HG03159 (cell line): ENCODE measurements at regions not wholly inside any gene's neighbourhood (a gene's known extent, or its start where the extent isn't known, plus 50 kb on each side); places are given as distances from the start of the nearest gene placed in this dataset.
A peak's percentile ranks its signal among the peaks of the same experiment; 100 is the strongest.

ENCODE experiments used
- ATAC-seq: cut with Tn5 transposase; IDR thresholded peaks from one replicate; pipeline ENCODE4 v1.9.1; 2021; ENCODE audit warnings: mild to moderate bottlenecking, moderate library complexity; ENCODE audit not compliant: unreplicated experiment

DNA sequence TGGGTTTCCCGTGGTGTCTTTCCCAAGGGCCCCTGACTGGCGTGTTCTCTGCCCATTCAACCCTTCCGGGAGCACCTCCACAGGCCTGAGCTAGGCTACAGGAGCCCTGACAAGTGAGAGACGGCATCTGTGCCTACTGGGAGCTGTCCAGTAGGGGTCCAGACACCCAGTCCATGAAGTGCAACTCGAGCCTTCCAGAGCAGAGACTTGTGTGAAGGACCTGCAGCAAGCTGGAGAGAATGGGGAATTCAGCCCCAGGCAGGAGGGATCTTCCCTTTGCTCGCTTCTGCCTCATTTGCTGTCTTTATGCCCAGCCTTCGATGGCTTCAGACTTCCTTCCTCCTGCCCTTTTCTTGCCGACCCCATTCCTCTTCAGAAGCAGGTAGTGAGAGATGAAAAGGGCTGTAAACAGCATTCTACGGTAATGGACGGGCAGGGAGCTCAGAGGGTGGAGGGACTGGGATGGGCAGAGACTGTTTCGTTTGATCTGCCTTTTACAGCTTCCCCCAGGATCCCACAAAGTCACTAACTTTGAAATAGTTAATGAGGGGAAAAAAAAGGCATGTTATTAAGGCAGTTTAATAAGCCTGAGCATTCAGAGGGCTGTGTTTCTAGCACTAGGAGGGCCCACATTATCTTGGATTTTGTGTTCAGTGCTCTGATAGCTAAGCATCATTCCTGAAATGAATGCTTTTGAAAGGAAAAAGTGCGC lies 327.6 kb downstream of the FGF9 start:
- no peak for ATAC-seq

- ATAC-seq = no peak
Measured at GRCh38 chr13:21999666-22000065, 328.8 kb downstream of the FGF9 start.

GRCh38 chr13:22000191-22000590 lies 329.3 kb downstream of the FGF9 start:
- ATAC-seq = no peak

- ATAC-seq = no peak
Measured at GRCh38 chr13:22001336-22001735, 330.5 kb downstream of the FGF9 start.

DNA sequence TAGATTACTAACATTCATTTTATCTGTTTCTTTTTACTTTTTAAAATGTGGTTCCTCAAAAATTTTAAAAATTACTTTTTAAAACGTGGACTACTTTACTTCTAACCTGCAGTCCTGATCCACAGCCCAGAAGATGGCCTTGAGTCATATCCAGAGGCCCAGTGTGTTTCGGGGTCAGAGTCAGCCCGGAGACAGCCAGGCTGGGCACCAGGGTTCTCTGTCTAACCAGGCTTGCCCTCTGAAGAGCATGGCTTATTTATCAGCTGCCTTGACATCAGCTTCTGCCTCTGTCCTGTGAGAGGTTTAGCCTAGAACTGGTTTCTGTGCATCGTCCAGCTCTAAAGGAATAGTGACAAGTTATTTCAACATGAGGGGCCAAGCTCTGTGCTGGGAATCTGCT lies 332.0 kb downstream of the FGF9 start:
- no peak for ATAC-seq

DNA sequence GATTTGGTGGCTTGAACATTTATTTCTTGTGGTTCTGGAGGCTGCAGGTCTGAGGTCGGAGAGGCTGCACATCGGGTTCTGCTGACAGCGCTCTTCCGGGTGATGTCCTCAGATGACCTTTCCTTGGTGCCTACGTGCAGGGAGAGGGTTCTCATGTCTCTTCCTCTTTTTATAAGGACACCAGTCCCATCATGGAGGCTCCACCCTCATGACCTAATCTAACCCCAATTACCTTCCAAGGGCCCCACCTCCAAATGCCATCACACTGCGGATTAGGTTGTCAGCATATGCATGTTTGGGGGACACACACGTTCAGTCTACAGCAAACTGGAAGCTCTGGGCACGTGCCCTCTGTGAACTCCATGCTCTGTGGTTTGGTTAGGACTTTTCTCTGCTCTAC lies 338.6 kb downstream of the FGF9 start:
- no peak for ATAC-seq

DNA sequence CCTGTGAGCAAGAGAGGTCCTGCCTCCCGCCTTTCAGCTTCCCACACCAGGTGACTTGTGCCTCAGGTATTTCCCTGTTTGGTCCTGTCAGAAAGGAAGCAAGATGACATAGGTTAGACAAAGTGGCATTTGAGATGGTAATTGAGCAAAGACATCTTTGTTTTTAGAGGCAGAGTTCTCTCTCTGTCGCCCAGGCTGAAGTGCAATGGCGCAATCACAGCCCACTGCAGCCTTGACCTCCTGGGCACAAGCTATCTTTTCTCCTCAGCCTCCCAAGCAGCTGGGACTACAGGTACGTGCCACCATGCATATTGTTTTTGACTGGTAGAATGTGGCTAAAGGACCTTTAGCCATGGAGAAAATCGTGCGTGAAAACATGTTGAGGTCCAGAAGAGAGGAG lies 339.1 kb downstream of the FGF9 start:
- no peak for ATAC-seq

GRCh38 chr13:22012686-22013085 lies 341.8 kb downstream of the FGF9 start:
- ATAC-seq = no peak

GRCh38 chr13:22014469-22014868 lies 343.6 kb downstream of the FGF9 start:
- ATAC-seq = no peak

DNA sequence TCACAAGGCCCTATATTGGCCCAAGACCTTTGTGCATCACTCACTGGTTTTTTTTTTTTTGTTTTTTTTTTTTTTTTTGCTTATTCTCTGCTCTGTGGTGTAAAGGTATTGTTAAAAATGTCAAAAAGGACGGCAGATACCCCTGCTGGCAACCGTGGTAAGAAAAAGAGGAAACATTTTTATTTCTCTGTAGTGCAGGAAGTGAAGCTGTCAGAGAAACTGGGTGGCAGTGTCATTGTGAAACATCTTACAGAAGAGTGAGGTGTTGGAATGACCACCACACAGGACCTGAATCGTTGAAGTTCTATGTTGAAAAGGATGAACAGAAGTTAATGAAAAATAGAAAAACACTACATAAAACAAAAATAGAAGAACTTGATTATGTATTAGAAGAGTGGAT lies 346.4 kb downstream of the FGF9 start:
- ATAC-seq = peak; percentile 96

DNA sequence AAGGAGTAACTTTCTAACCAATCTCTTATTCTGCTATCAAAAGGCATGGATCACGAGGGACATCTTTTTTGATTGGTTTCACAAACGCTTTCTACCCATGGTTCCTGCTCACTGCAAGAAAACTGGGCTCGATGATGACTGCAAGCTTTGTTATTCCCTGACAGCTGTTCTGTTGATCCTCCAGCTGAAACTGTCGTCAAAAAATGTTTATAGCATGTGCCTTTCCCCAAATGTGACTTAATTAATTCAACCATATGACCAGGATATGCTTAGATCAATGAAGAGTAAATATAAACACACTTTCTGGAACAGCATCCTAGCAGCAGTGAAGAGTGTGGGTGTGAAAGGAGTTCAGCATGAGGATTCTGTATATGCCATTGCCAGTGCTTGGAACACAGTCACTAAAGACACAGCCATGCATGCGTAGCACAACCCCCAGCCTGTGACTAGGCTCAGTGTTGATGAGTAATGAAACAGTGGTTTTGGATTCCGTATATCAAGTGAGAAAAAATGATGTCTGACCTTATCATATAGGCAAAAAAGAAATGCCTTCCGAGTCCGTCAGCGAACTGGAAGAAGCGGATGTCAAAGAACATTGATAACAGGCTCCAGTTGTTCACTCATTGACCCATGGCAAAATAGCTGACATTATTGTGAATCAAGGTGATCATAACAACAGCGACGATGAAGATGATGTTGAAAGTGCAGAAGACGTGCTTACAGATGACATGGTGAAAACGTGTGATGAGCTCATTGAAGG lies 347.4 kb downstream of the FGF9 start:
- ATAC-seq = no peak

GRCh38 chr13:22018836-22019210 lies 347.9 kb downstream of the FGF9 start:
- no peak for ATAC-seq

GRCh38 chr13:22024381-22024994 lies 353.6 kb downstream of the FGF9 start:
- no peak for ATAC-seq

DNA sequence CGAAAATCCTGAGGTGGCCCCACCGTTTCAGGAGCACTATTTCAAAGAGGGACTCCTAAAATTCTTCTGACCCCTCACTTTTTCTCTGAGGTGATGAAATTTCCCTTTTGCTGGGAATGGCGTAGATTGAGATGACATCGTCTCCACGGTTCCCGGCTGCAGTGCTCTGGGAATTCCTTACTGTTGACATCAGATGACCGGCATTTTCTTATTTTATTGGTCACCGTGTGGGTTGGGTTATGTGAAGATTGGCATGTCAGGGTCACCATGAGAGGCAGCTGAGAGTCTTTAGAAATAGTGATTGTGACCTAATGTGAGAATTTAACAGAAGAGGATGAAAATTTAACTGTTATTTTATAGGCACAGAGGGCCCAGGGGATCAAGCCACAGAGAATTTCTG lies 356.7 kb downstream of the FGF9 start:
- ATAC-seq = no peak

GRCh38 chr13:22028831-22029230 lies 358.0 kb downstream of the FGF9 start:
- ATAC-seq = no peak

GRCh38 chr13:22030321-22030720 lies 359.4 kb downstream of the FGF9 start:
- ATAC-seq = no peak

DNA sequence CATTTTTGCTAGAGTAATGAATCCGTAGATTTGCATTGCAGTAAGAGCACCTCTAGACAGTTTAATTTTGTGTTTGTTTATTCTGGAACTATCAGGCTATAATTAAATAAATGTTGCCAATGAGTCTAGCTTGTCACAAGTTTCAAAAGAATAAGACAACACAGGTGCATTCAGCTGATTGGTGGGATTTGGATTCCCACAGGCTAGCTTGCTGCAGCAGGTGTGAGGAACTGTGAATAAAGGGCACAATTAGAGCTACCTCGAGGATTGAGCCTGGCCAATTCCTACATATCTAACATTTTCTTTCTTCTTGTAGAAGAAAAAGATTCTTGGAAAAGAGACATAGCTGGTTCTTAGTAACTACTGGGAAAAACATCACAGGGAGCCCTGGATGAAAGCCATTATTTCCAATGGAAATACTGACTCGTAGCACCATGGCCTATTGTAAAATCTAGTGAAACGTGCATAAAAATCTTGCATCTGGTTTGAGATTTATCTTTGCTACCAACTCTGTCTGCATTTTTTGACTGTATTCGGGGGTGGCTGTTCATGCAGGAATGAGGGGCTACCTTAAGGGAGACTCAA lies 360.9 kb downstream of the FGF9 start:
- no peak for ATAC-seq

GRCh38 chr13:22032905-22033304 lies 362.0 kb downstream of the FGF9 start:
- ATAC-seq = no peak

GRCh38 chr13:22039961-22040360 lies 369.1 kb downstream of the FGF9 start:
- no peak for ATAC-seq

- no peak for ATAC-seq
Measured at GRCh38 chr13:22040810-22041364, 370.0 kb downstream of the FGF9 start.

DNA sequence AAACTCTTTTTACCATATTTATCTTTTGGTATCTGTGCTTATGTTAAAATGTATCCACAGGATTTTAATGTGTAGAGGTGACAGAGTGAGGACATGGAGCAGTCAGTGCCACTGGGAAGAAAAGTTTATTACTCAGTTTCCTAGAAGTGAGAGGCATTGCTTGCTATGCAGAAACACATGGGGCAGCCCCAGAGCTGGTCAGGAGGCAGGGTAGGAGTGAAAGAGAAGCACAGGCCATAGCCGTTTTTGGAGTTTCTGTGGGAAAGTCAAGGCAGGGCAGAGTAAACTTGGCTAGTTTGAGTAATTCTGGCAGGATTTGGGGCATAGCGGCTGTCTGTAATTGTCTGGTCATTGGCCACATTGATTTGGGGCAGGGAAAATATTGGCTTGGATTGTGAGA lies 370.9 kb downstream of the FGF9 start:
- no peak for ATAC-seq
